Naive B cell (primary cell): ENCODE measurements at regions not wholly inside any gene's neighbourhood (a gene's known extent, or its start where the extent isn't known, plus 50 kb on each side); places are given as distances from the start of the nearest gene placed in this dataset.

Experiments used
- ATAC-seq, 2 donors: fragments of 150-1000 bp; cut with Tn5 transposase; 2 replicates each; pipeline ENCODE4 v1.10.0; 2021; ENCODE audit warnings: low read depth in 2 of 2, mild to moderate bottlenecking in 2 of 2, moderate library complexity in 2 of 2
- DNase-seq: peaks from one replicate; pipeline ENCODE4 v3.0.0; 2022
- H3K27ac Mint-ChIP-seq, 6 donors: one replicate each; pipeline ENCODE4 v1.8.0; 2020 to 2022; ENCODE audit warnings: mild to moderate bottlenecking in 6 of 6, mixed read lengths in 6 of 6, moderate library complexity in 5 of 6, inconsistent platforms in 2 of 6
- H3K27me3 Mint-ChIP-seq, 3 donors: one replicate each; pipeline ENCODE4 v1.8.0; 2021 to 2022; ENCODE audit warnings: mixed read lengths in 3 of 3, mild to moderate bottlenecking in 1 of 3
- H3K36me3 Mint-ChIP-seq, 2 donors: one replicate each; pipeline ENCODE4 v1.8.0; 2020 to 2022; ENCODE audit warnings: mixed read lengths in 2 of 2, inconsistent platforms in 1 of 2, mild to moderate bottlenecking in 1 of 2
- H3K4me1 Mint-ChIP-seq, 3 donors: one replicate each; pipeline ENCODE4 v1.8.0; 2020 to 2022; ENCODE audit warnings: mixed read lengths in 3 of 3, inconsistent platforms in 1 of 3, mild to moderate bottlenecking in 1 of 3, moderate library complexity in 1 of 3
- H3K4me3 Mint-ChIP-seq, 8 donors: one replicate each; pipeline ENCODE4 v1.8.0; 2020 to 2022; ENCODE audit warnings: mild to moderate bottlenecking in 8 of 8, mixed read lengths in 8 of 8, moderate library complexity in 8 of 8, inconsistent platforms in 2 of 8
- H3K9me3 Mint-ChIP-seq, 7 donors: one replicate each; pipeline ENCODE4 v1.8.0; 2020 to 2022; ENCODE audit warnings: mixed read lengths in 7 of 7, mild to moderate bottlenecking in 5 of 7, inconsistent platforms in 2 of 7, moderate library complexity in 1 of 7

DNA sequence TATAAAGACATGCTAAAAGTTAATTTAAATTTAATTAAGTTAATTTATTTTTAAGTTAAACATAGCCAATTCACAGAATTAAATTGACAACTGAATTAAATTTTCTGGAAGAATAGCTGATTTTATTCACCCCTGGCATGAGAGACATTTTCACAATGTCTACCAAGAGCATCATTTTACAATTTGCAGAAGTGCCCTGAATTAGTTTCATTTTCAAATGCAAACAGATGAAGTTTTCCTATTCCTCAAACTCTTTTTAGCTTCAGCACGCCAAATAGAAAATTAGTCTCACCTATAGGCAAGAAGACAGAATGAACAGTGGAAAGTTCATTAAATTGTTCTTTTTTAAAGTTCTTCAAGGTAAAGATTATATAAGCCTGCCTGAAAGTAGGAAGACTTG, 259.3 kb downstream of the ZBBX start:
- H3K36me3 Mint-ChIP-seq = no peaks in the 10 kb centered on the region
- H3K27ac Mint-ChIP-seq = no peak overlapping the region
- no peaks in the 10 kb centered on the region for H3K4me1 Mint-ChIP-seq
- no peak for DNase-seq
- no peak overlapping the region for H3K4me3 Mint-ChIP-seq
- no peaks in the 10 kb centered on the region for H3K27me3 Mint-ChIP-seq
- ATAC-seq = no peak
- H3K9me3 Mint-ChIP-seq = peaks cover 0 to 13% (median 3%) of the 10 kb centered on the region in 7 donors

DNA sequence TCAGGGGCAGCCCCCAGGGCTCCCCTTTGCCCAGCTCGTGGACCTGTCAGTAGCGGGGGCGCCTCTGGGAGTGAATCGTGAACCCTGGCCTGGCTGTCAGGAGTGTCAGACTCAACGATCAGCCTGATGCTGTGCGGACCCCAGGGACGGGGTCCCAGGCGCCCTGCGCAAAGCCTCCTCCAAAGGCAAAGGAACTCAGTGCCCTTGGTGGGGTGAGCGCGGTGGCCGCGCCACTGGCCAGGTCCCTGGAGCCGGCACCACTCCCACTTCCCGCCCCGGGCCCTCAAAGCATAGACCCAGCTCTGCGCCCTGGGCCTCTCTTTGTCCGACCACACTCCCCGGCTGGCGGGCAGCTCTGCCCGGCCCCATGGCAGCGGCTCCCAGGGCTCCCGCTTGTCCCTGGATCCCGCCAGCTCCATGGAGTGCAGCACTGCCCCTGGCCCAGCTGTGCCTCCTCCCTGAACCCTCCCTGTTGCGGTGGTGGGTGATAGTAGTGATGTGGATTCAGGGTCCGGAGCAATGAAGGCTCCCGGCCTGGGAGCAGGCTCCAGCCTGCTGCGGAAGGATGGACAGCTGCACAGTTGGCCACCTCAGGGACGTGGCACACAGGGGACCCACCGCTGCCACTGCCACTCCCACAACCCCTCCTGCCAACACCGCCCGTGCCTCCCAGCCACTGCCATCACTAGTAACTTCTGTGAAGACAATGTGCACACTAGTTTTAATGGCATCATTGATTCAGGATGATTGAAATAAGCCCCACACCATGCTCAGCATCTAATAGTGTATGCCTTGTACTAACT, 263.8 kb downstream of the ZBBX start:
- no peaks in the 10 kb centered on the region for H3K36me3 Mint-ChIP-seq
- no peaks in the 10 kb centered on the region for H3K4me1 Mint-ChIP-seq
- H3K27ac Mint-ChIP-seq = no peak overlapping the region
- no peak overlapping the region for H3K4me3 Mint-ChIP-seq
- peaks cover 0 to 5% (median 0%) of the 10 kb centered on the region in 7 donors for H3K9me3 Mint-ChIP-seq
- H3K27me3 Mint-ChIP-seq = peaks cover 0 to 3% (median 0%) of the 10 kb centered on the region in 3 donors
- ATAC-seq (no peak), DNase-seq (no peak)

- H3K27ac Mint-ChIP-seq = no peak overlapping the region
These were observed 264.7 kb downstream of the ZBBX start for GRCh38 chr3:167115331-167115934.

GRCh38 chr3:167114619-167115018, 265.5 kb downstream of the ZBBX start:
- DNase-seq (no peak), ATAC-seq (no peak)
- Mint-ChIP-seq H3K4me3 (no peak overlapping the region), H3K27me3 (peaks cover 0 to 3% (median 0%) of the 10 kb centered on the region in 3 donors), H3K9me3 (peaks cover 0 to 5% (median 0%) of the 10 kb centered on the region in 7 donors), H3K4me1 (no peaks in the 10 kb centered on the region), H3K27ac (no peak overlapping the region), H3K36me3 (no peaks in the 10 kb centered on the region)

More at GRCh38 chr3:167115331-167115934, 264.7 kb downstream of the ZBBX start:
- Mint-ChIP-seq H3K36me3 (no peaks in the 10 kb centered on the region), H3K4me1 (no peaks in the 10 kb centered on the region), H3K27me3 (peaks cover 0 to 3% (median 0%) of the 10 kb centered on the region in 3 donors), H3K4me3 (no peak overlapping the region), H3K9me3 (peaks cover 0 to 5% (median 0%) of the 10 kb centered on the region in 7 donors)
- ATAC-seq (no peak), DNase-seq (no peak)

GRCh38 chr3:167113035-167113830, 266.9 kb downstream of the ZBBX start:
- no peak for DNase-seq
- no peak for ATAC-seq
- Mint-ChIP-seq H3K9me3 (peaks cover 0 to 5% (median 0%) of the 10 kb centered on the region in 7 donors), H3K4me3 (no peak overlapping the region), H3K4me1 (no peaks in the 10 kb centered on the region), H3K27ac (no peak overlapping the region), H3K36me3 (no peaks in the 10 kb centered on the region), H3K27me3 (peaks cover 0 to 3% (median 0%) of the 10 kb centered on the region in 3 donors)

- DNase-seq (no peak), ATAC-seq (no peak)
- no peak overlapping the region for H3K4me3 Mint-ChIP-seq
- H3K4me1 Mint-ChIP-seq = no peaks in the 10 kb centered on the region
- H3K36me3 Mint-ChIP-seq = no peaks in the 10 kb centered on the region
- peaks cover 0 to 3% (median 0%) of the 10 kb centered on the region in 3 donors for H3K27me3 Mint-ChIP-seq
- H3K27ac Mint-ChIP-seq = no peak overlapping the region
- peaks cover 0 to 5% (median 0%) of the 10 kb centered on the region in 7 donors for H3K9me3 Mint-ChIP-seq
These were observed 269.2 kb downstream of the ZBBX start for GRCh38 chr3:167110901-167111300.

DNA sequence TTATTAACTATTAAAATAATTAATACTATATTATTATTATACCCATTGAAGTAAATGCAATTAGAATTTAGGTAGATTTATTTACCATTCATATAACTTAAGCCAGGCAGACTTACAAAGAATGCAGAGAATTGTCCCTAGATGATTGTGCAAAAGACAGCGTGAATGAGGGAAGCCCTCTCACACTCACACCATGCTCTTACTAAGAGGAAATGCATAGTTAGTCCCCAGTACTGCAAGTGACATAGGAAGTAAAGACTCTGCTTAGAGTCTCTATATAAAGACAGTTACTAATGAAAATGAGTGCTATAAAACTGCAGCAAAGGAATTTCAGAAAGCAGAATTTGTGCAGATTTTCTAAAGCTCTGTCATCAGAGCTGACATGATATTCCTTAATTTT, 270.4 kb downstream of the ZBBX start:
- Mint-ChIP-seq H3K27me3 (peaks cover 0 to 3% (median 0%) of the 10 kb centered on the region in 3 donors), H3K9me3 (peaks cover 0 to 3% (median 0%) of the 10 kb centered on the region in 7 donors), H3K27ac (no peak overlapping the region), H3K36me3 (no peaks in the 10 kb centered on the region), H3K4me1 (no peaks in the 10 kb centered on the region), H3K4me3 (no peak overlapping the region)
- DNase-seq = no peak
- no peak for ATAC-seq

- ATAC-seq = no peak
- Mint-ChIP-seq H3K27me3 (no peaks in the 10 kb centered on the region), H3K4me3 (no peak overlapping the region), H3K27ac (no peak overlapping the region), H3K9me3 (no peaks in the 10 kb centered on the region), H3K4me1 (no peaks in the 10 kb centered on the region), H3K36me3 (no peaks in the 10 kb centered on the region)
- no peak for DNase-seq
These were observed 273.6 kb downstream of the ZBBX start for GRCh38 chr3:167106456-167106855.

GRCh38 chr3:167102071-167102470, 278.0 kb downstream of the ZBBX start:
- Mint-ChIP-seq H3K4me1 (no peaks in the 10 kb centered on the region), H3K27me3 (no peaks in the 10 kb centered on the region), H3K27ac (no peak overlapping the region), H3K4me3 (no peak overlapping the region), H3K9me3 (no peaks in the 10 kb centered on the region), H3K36me3 (no peaks in the 10 kb centered on the region)
- ATAC-seq (no peak), DNase-seq (no peak)

DNA sequence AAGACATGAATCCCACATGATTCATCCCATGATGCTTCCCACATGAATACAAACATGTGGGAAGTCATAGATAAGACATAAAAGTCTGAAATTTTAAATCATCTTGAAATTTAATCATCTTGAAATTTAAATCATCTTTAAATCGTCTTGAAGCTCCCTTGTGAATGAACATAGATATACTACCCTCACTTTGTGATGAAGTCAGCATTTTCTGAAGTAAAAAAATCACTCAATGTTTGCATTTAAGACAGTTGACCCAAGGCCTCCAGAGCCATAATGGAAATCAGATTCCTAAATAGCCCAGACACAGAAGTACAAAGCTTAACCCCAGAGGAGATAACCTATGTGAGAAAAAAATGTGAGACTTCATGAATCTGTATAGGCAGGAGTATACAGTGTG, 279.4 kb downstream of the ZBBX start:
- no peaks in the 10 kb centered on the region for H3K4me1 Mint-ChIP-seq
- no peaks in the 10 kb centered on the region for H3K36me3 Mint-ChIP-seq
- DNase-seq (no peak), ATAC-seq (no peak)
- H3K9me3 Mint-ChIP-seq = no peaks in the 10 kb centered on the region
- H3K27ac Mint-ChIP-seq = no peak overlapping the region
- H3K4me3 Mint-ChIP-seq = no peak overlapping the region
- no peaks in the 10 kb centered on the region for H3K27me3 Mint-ChIP-seq

DNA sequence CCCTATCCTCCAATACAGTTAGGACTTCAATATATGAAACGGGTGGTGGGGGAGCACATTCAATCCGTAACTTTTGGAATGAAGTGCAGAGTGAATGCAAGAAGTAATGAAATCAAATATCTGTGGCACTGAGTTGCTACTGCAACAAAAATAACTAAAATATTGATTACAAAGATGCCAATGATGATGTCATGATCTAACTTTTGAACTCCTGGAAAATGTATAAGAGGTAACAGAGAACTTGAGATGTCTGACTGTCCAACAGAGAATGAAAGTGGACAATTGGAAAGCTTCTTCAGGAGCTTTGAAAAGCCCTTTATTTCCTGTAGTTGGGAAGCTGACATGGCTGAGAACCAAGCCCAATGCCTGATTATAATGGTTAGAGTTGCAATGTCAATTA, 279.9 kb downstream of the ZBBX start:
- H3K4me1 Mint-ChIP-seq = no peaks in the 10 kb centered on the region
- H3K4me3 Mint-ChIP-seq = no peak overlapping the region
- no peak for DNase-seq
- H3K36me3 Mint-ChIP-seq = no peaks in the 10 kb centered on the region
- ATAC-seq = no peak
- no peak overlapping the region for H3K27ac Mint-ChIP-seq
- H3K9me3 Mint-ChIP-seq = no peaks in the 10 kb centered on the region
- H3K27me3 Mint-ChIP-seq = no peaks in the 10 kb centered on the region

DNA sequence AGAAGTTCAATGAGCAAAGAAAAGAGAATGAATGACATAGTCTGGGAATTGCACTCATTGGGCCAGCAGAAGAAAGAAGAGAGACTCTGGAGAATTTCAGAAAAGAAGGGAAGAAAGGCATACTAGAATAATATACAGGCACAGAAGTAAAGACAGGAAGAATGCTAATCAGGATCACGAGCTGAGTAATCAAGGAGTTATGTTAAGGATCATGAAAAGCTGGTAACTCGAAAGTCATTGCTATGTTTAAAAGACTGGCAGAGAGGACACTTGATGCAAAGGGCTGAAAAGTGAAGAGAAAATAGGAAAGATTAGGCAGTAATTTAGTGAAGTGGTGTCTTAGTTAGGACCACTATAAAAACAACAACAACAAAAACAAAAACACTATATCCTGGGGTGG, 284.1 kb downstream of the ZBBX start:
- H3K27ac Mint-ChIP-seq = no peak overlapping the region
- peaks cover 0 to 2% (median 0%) of the 10 kb centered on the region in 7 donors for H3K9me3 Mint-ChIP-seq
- no peak for DNase-seq
- H3K4me1 Mint-ChIP-seq = no peaks in the 10 kb centered on the region
- no peak for ATAC-seq
- no peak overlapping the region for H3K4me3 Mint-ChIP-seq
- no peaks in the 10 kb centered on the region for H3K36me3 Mint-ChIP-seq
- no peaks in the 10 kb centered on the region for H3K27me3 Mint-ChIP-seq

DNA sequence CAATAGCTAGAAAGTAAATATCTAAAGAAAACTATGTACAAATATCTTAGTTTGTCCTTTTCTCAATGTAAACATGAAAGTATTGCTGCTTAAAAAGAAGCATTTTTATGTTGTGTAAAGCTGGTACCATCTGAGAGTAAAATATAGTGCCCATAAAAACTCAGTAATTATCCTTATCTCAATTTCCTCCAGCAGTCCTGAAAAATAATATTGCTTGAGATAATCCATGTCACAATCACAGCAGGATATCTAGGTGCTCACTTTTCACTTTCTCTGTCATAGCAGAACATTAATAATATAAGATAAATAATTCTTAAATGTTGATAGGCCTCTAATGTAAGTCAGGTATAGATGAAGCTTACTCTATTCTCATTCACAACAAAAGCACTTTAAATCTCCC, 285.5 kb downstream of the ZBBX start:
- no peaks in the 10 kb centered on the region for H3K36me3 Mint-ChIP-seq
- DNase-seq (no peak), ATAC-seq (no peak)
- H3K27ac Mint-ChIP-seq = no peak overlapping the region
- H3K4me1 Mint-ChIP-seq = no peaks in the 10 kb centered on the region
- no peak overlapping the region for H3K4me3 Mint-ChIP-seq
- peaks cover 0 to 2% (median 0%) of the 10 kb centered on the region in 7 donors for H3K9me3 Mint-ChIP-seq
- H3K27me3 Mint-ChIP-seq = no peaks in the 10 kb centered on the region

- no peak overlapping the region for H3K4me3 Mint-ChIP-seq
- no peaks in the 10 kb centered on the region for H3K4me1 Mint-ChIP-seq
- no peak for DNase-seq
- no peak for ATAC-seq
- peaks cover 0 to 4% (median 0%) of the 10 kb centered on the region in 7 donors for H3K9me3 Mint-ChIP-seq
- no peaks in the 10 kb centered on the region for H3K27me3 Mint-ChIP-seq
- H3K36me3 Mint-ChIP-seq = no peaks in the 10 kb centered on the region
- H3K27ac Mint-ChIP-seq = no peak overlapping the region
These were observed 288.9 kb downstream of the ZBBX start for GRCh38 chr3:167091226-167091625.
